ENCODE measurements at regions not wholly inside any gene's neighbourhood (a gene's known extent, or its start where the extent isn't known, plus 50 kb on each side); places are given as distances from the start of the nearest gene placed in this dataset.

DNA sequence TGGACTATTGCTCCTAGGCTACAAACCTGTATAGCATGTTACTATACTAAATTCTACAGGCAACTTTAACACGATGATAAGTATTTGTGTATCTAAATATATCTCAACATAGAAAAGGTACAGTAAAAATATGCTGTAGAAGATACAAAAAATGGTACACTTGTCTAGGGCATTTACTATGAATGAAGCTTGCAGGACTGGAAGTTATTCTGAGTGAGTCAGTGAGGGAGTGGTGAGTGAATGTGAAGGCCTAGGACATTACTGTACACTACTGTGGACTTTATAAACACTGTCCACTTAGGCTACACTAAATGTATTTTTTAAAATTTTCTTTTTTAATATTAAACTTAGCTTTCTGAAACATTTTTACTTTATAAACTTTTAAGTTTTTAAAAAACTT, 140.5 kb upstream of the SGO1 start:
- TF ChIP-seq SIX5 (IDR thresholded peaks at IDR 0.05; ENCODE audit: low read depth, low read length) (no peak), CTCF (IDR thresholded peaks at IDR 0.05; ENCODE audit: control extremely low read depth in 1 of 3, insufficient read depth in 1 of 3, low read depth in 1 of 3, low read length in 3 of 3) (no peak), KDM1A (IDR thresholded peaks at IDR 0.05; ENCODE audit: borderline replicate concordance, low read length) (no peak), EGR1 (IDR thresholded peaks at IDR 0.05; ENCODE audit: borderline replicate concordance, low read depth, low read length) (no peak), SIN3A (conservative IDR thresholded peaks at IDR 0.05 in 1 of 2, IDR thresholded peaks at IDR 0.05 in 1 of 2; ENCODE audit: low read depth in 1 of 2, low read length in 2 of 2) (no peak), TEAD4 (IDR thresholded peaks at IDR 0.05; ENCODE audit: low read depth, low read length) (no peak), POLR2AphosphoS5 (IDR thresholded peaks at IDR 0.05; ENCODE audit: low read depth, low read length) (no peak), CREB1 (IDR thresholded peaks at IDR 0.05) (no peak), RXRA (IDR thresholded peaks at IDR 0.05; ENCODE audit: insufficient read depth, low read depth, low read length) (no peak), POLR2A (IDR thresholded peaks at IDR 0.05; ENCODE audit: control extremely low read depth in 1 of 2, low read depth in 2 of 2, low read length in 2 of 2) (no peak), BACH1 (IDR thresholded peaks at IDR 0.05; ENCODE audit: low read length) (no peak)
- TF ChIP-seq, protein P1, sequence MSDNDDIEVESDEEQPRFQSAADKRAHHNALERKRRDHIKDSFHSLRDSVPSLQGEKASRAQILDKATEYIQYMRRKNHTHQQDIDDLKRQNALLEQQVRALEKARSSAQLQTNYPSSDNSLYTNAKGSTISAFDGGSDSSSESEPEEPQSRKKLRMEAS (IDR thresholded peaks at IDR 0.05), result no peak
- TF ChIP-seq, protein P2, sequence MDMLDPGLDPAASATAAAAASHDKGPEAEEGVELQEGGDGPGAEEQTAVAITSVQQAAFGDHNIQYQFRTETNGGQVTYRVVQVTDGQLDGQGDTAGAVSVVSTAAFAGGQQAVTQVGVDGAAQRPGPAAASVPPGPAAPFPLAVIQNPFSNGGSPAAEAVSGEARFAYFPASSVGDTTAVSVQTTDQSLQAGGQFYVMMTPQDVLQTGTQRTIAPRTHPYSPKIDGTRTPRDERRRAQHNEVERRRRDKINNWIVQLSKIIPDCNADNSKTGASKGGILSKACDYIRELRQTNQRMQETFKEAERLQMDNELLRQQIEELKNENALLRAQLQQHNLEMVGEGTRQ (IDR thresholded peaks at IDR 0.05; ENCODE audit: low read length), result no peak
